ENCODE measurements at regions not wholly inside any gene's neighbourhood (a gene's known extent, or its start where the extent isn't known, plus 50 kb on each side); places are given as distances from the start of the nearest gene placed in this dataset.

DNA sequence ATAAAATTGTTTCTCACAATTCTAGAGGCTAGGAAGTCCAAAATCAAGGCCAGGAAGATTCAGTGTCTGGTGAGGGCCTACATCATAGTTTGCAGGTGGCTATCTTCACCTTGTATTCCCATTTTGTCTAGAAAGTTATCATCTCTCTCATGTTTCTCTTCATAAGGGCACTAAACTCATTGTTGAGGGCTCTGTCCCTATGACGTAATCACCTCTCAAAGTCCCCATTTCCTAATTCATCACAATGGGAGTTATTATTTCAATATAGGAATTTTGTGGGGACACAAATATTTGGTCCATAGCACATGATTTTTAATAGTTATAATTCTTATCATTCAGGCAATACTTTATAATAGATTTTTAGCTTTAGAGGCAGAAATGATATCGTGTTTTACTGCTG, 1509.2 kb upstream of the SEL1L start:
- DNase-seq (ENCODE audit: low read depth in 1 of 2, low spot score in 1 of 2) (no peak), ATAC-seq (no peak), FAIRE-seq (no peak)
- 0 out of 3 replicates have a peak, but pooled peaks cover 6% of the 10 kb centered on the region for H3K9me3 ChIP-seq
- TF ChIP-seq RFX5 (IDR thresholded peaks at IDR 0.05) (no peak), POLR2A (IDR thresholded peaks at IDR 0.05; ENCODE audit: low read length) (no peak), FOSB (CRISPR knock-in tag; IDR thresholded peaks at IDR 0.05) (no peak), TP53 (CRISPR knock-in tag; IDR thresholded peaks at IDR 0.05) (no peak), CBX8 (IDR thresholded peaks at IDR 0.05) (no peak), RAD21 (conservative IDR thresholded peaks at IDR 0.05 in 1 of 2, IDR thresholded peaks at IDR 0.05 in 1 of 2) (no peak), NR3C1 (IDR thresholded peaks at IDR 0.05) (no peak), CHD2 (IDR thresholded peaks at IDR 0.05; ENCODE audit: low read length, partially characterized antibody) (no peak), EHMT2 (IDR thresholded peaks at IDR 0.05; ENCODE audit: low read depth) (no peak), SREBF2 (IDR thresholded peaks at IDR 0.05) (no peak)
- TF ChIP-seq, protein P1, sequence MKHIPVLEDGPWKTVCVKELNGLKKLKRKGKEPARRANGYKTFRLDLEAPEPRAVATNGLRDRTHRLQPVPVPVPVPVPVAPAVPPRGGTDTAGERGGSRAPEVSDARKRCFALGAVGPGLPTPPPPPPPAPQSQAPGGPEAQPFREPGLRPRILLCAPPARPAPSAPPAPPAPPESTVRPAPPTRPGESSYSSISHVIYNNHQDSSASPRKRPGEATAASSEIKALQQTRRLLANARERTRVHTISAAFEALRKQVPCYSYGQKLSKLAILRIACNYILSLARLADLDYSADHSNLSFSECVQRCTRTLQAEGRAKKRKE (CRISPR knock-in tag; IDR thresholded peaks at IDR 0.05; ENCODE audit: low read depth), result no peak
- TF ChIP-seq, protein P2, sequence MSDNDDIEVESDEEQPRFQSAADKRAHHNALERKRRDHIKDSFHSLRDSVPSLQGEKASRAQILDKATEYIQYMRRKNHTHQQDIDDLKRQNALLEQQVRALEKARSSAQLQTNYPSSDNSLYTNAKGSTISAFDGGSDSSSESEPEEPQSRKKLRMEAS (IDR thresholded peaks at IDR 0.05), result no peak
- no peak overlapping the region for H3K27ac ChIP-seq
- H3K4me1 ChIP-seq, result no peaks in the 10 kb centered on the region
- ChIA-PET POLR2A (no interaction called here), CTCF (no interaction called here)
- H3K4me2 ChIP-seq, result no peak overlapping the region
- WGBS (ENCODE audit: missing lambda C conversion rate), result 14% methylated on average over 2 of the region's 2 CpGs
- no peak overlapping the region for H3K4me3 ChIP-seq

DNA sequence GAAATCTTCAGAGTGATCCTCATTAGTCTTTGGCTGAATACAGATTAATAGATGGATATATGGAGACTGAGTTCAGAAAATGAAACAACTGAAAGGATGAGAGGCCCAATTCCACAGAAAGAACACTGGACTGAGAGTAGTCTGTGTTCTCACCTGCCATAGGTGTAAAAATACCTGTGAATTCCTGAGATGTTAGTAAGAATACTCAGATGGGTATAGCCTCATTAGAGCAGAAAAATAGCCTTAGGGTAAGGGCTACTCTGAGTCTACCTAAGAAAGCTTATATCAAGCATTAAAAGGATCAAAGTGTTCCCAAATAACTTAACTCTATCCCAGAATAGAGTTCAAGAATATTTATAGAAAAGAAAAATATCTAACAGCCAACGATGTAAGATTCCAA, 1510.3 kb upstream of the SEL1L start:
- no peak overlapping the region for H3K4me3 ChIP-seq
- H3K4me2 ChIP-seq, result no peak overlapping the region
- ATAC-seq (no peak), DNase-seq (ENCODE audit: low read depth in 1 of 2, low spot score in 1 of 2) (no peak), FAIRE-seq (no peak)
- 0 out of 3 replicates have a peak, but pooled peaks cover 6% of the 10 kb centered on the region for H3K9me3 ChIP-seq
- WGBS (ENCODE audit: missing lambda C conversion rate), result 0% methylated on average over 1 of the region's 1 CpG
- no peak for TF ChIP-seq GATA3 (IDR thresholded peaks at IDR 0.05; ENCODE audit: borderline replicate concordance)
- no peak for TF ChIP-seq CEBPB (IDR thresholded peaks at IDR 0.05)
- TF ChIP-seq HOXB5 (CRISPR knock-in tag; IDR thresholded peaks at IDR 0.05), result no peak
- TF ChIP-seq HOXA7 (CRISPR knock-in tag; IDR thresholded peaks at IDR 0.05), result no peak
- TF ChIP-seq EHF (CRISPR knock-in tag; IDR thresholded peaks at IDR 0.05), result no peak
- no peak for TF ChIP-seq KDM1A (IDR thresholded peaks at IDR 0.05; ENCODE audit: low read depth)
- ChIA-PET POLR2A (no interaction called here), CTCF (no interaction called here)
- H3K27ac ChIP-seq, result no peak overlapping the region
- H3K4me1 ChIP-seq, result no peaks in the 10 kb centered on the region

DNA sequence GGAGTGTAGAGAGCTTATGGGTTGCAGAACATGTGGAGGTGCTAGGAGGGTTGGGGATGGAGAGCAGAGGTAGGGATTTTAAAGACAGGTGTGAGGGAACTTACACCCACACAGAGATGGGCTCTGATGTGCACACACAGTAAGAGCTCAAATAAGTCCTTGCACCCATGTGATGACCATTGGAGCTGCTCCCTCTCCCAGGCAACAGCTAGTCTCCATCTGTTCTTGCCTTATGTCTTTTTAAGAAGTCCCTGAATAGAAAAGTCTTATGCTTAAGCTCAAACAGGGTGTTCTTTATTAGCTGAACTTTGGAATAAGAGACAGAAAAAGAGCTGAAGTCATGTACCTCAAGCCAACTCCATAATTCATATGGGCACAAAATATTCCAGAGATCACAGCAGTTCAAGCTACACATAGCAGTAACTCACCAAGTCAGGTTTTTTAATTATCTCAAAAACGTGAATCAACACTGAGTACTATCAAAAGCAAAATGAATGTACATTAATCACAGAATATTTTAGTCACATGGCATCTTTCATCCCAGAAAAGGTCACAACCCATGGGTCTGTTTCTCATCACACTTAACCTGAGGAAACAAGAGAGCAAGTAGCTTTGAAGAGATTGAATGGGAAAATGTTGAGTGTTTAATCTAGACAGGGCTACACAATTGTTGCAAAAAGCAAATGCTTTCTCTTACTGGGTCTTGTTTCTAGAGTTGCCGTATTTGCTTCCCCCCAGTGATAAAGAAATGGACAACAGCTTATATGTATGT, 1513.6 kb upstream of the SEL1L start:
- Histone ChIP-seq H3K4me1 (no peaks in the 10 kb centered on the region), H3K27ac (no peak overlapping the region), H3K9me3 (no peaks in the 10 kb centered on the region; the same call in 2 of the 3 replicates), H3K4me2 (no peak overlapping the region), H3K4me3 (no peak overlapping the region)
- FAIRE-seq, result no peak
- TF ChIP-seq NR3C1 (IDR thresholded peaks at IDR 0.05) (no peak), HEYL (CRISPR knock-in tag; IDR thresholded peaks at IDR 0.05) (no peak), EHMT2 (IDR thresholded peaks at IDR 0.05; ENCODE audit: low read depth) (no peak), FOSL2 (IDR thresholded peaks at IDR 0.05) (no peak), FOSL2 (CRISPR knock-in tag; IDR thresholded peaks at IDR 0.05) (no peak), RAD21 (conservative IDR thresholded peaks at IDR 0.05 in 1 of 2, IDR thresholded peaks at IDR 0.05 in 1 of 2) (no peak), POLR2AphosphoS2 (conservative IDR thresholded peaks at IDR 0.05; ENCODE audit: low read length) (no peak), ESRRA (IDR thresholded peaks at IDR 0.05; ENCODE audit: borderline replicate concordance, low read length) (no peak), HOXB13 (CRISPR knock-in tag; IDR thresholded peaks at IDR 0.05; ENCODE audit: low read depth) (no peak), KDM5A (IDR thresholded peaks at IDR 0.05) (no peak), EHF (CRISPR knock-in tag; IDR thresholded peaks at IDR 0.05) (no peak), HOXB5 (CRISPR knock-in tag; IDR thresholded peaks at IDR 0.05) (no peak), CBX8 (IDR thresholded peaks at IDR 0.05) (no peak)
- TF ChIP-seq, protein P3, sequence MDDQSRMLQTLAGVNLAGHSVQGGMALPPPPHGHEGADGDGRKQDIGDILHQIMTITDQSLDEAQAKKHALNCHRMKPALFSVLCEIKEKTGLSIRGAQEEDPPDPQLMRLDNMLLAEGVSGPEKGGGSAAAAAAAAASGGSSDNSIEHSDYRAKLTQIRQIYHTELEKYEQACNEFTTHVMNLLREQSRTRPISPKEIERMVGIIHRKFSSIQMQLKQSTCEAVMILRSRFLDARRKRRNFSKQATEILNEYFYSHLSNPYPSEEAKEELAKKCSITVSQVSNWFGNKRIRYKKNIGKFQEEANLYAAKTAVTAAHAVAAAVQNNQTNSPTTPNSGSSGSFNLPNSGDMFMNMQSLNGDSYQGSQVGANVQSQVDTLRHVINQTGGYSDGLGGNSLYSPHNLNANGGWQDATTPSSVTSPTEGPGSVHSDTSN (IDR thresholded peaks at IDR 0.05), result no peak
- TF ChIP-seq, protein P4, sequence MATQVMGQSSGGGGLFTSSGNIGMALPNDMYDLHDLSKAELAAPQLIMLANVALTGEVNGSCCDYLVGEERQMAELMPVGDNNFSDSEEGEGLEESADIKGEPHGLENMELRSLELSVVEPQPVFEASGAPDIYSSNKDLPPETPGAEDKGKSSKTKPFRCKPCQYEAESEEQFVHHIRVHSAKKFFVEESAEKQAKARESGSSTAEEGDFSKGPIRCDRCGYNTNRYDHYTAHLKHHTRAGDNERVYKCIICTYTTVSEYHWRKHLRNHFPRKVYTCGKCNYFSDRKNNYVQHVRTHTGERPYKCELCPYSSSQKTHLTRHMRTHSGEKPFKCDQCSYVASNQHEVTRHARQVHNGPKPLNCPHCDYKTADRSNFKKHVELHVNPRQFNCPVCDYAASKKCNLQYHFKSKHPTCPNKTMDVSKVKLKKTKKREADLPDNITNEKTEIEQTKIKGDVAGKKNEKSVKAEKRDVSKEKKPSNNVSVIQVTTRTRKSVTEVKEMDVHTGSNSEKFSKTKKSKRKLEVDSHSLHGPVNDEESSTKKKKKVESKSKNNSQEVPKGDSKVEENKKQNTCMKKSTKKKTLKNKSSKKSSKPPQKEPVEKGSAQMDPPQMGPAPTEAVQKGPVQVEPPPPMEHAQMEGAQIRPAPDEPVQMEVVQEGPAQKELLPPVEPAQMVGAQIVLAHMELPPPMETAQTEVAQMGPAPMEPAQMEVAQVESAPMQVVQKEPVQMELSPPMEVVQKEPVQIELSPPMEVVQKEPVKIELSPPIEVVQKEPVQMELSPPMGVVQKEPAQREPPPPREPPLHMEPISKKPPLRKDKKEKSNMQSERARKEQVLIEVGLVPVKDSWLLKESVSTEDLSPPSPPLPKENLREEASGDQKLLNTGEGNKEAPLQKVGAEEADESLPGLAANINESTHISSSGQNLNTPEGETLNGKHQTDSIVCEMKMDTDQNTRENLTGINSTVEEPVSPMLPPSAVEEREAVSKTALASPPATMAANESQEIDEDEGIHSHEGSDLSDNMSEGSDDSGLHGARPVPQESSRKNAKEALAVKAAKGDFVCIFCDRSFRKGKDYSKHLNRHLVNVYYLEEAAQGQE (IDR thresholded peaks at IDR 0.05), result no peak
- ChIA-PET CTCF (no interaction called here), POLR2A (no interaction called here)
- ATAC-seq, result no peak
- no peak for DNase-seq (ENCODE audit: low read depth in 1 of 2, low spot score in 1 of 2)
- 9% methylated on average over 2 of the region's 2 CpGs for WGBS (ENCODE audit: missing lambda C conversion rate)
